PC-3 (cell line): ENCODE measurements at regions not wholly inside any gene's neighbourhood (a gene's known extent, or its start where the extent isn't known, plus 50 kb on each side); places are given as distances from the start of the nearest gene placed in this dataset.

Experiments used
- ATAC-seq: fragments of 200-7000 bp; cut with Tn5 transposase; 2 replicates; pipeline ENCODE4 v1.9.1; 2020; ENCODE audit warnings: mild to moderate bottlenecking, moderate library complexity
- BruUV-seq: library from RNA; stranded (reverse); fragments of 400-500 nt; replicated peaks from 2 replicates; lab custom pipeline; 2021; lab: Mats Ljungman, UMichigan
- CTCF ChIA-PET: fragments of 300-600 bp; sonication (Branson Sonifier 250); formaldehyde crosslinking; loops from one replicate; lab custom pipeline; 2022; ENCODE audit warnings: antibody characterized with exemption; lab: Charles Lee
- POLR2A ChIA-PET: fragments of 300-600 bp; sonication (Branson Sonifier 250); formaldehyde crosslinking; loops from one replicate; lab custom pipeline; 2022; ENCODE audit warnings: antibody characterized with exemption; ENCODE audit not compliant: unreplicated experiment; lab: Charles Lee
- DNase-seq: peaks from one replicate; pipeline ENCODE4 v3.0.0-alpha.2; 2015
- H2AFZ ChIP-seq: fragments of 300-600 bp; sonication (generic); 2 replicates; pipeline ENCODE4 v1.6.0; 2016; ENCODE audit warnings: antibody characterized with exemption, low read length
- H3F3A ChIP-seq: fragments of 300-600 bp; sonication (generic); one replicate; pipeline ENCODE4 v1.6.0; 2017; ENCODE audit warnings: antibody characterized with exemption, low read length, control low read depth, mild to moderate bottlenecking; ENCODE audit not compliant: unreplicated experiment
- H3K27ac ChIP-seq: fragments of 300-600 bp; sonication (generic); 2 replicates; pipeline ENCODE4 v1.5.1; 2016; ENCODE audit warnings: mild to moderate bottlenecking, low read length
- H3K27me3 ChIP-seq: fragments of 300-600 bp; sonication (generic); 2 replicates; pipeline ENCODE4 v1.6.1; 2016; ENCODE audit warnings: low read length, mixed read lengths
- H3K36me3 ChIP-seq: fragments of 300-600 bp; sonication (generic); 2 replicates; pipeline ENCODE4 v1.6.1; 2016; ENCODE audit warnings: low read depth, mixed run types, low read length, mixed read lengths
- H3K4me1 ChIP-seq: fragments of 300-600 bp; sonication (generic); 2 replicates; pipeline ENCODE4 v1.5.1; 2016; ENCODE audit warnings: low read length; ENCODE audit not compliant: insufficient read depth
- H3K4me2 ChIP-seq: fragments of 300-600 bp; sonication (generic); 2 replicates; pipeline ENCODE4 v1.6.0; 2016; ENCODE audit warnings: low read length
- H3K4me3 ChIP-seq: fragments of 300-600 bp; sonication (generic); 2 replicates; pipeline ENCODE4 v1.5.1; 2016; ENCODE audit warnings: mild to moderate bottlenecking, low read length, mixed read lengths
- H3K79me2 ChIP-seq: fragments of 300-600 bp; sonication (generic); 2 replicates; pipeline ENCODE4 v1.6.1; 2017; ENCODE audit warnings: low read length, mixed read lengths
- H3K9ac ChIP-seq: fragments of 300-600 bp; sonication (generic); 2 replicates; pipeline ENCODE4 v1.6.0; 2016; ENCODE audit warnings: mild to moderate bottlenecking, low read length
- H3K9me2 ChIP-seq: fragments of 300-600 bp; sonication (generic); replicated peaks from 2 replicates; pipeline ENCODE4 v1.6.1; 2016; ENCODE audit warnings: mixed run types, low read length, mixed read lengths
- H3K9me3 ChIP-seq: fragments of 300-600 bp; sonication (generic); 2 replicates; pipeline ENCODE4 v1.6.1; 2016; ENCODE audit warnings: low read length, mixed read lengths
- H4K20me1 ChIP-seq: fragments of 300-600 bp; sonication (generic); 2 replicates; pipeline ENCODE4 v1.6.1; 2016; ENCODE audit warnings: low read length, mixed read lengths
- EZH2 ChIP-seq: fragments of 300-600 bp; sonication (generic); IDR thresholded peaks from one replicate; pipeline ENCODE4 v1.6.1; 2017; ENCODE audit warnings: antibody characterized with exemption, mild to moderate bottlenecking, low read length; ENCODE audit not compliant: unreplicated experiment
- EZH2phosphoT487 ChIP-seq: fragments of 300-600 bp; sonication (generic); IDR thresholded peaks from 2 replicates; pipeline ENCODE4 v1.6.1; 2018; ENCODE audit warnings: mild to moderate bottlenecking, antibody characterized with exemption, low read length, borderline replicate concordance
- intact Hi-C: fragments of 100-400 bp; cut with micrococcal nuclease; formaldehyde crosslinking; loops from 2 replicates; pipeline ENCODE4 v1.9.0; 2023
- TF ChIP-seq, protein P1 (sequence below): fragments of 300-600 bp; sonication (generic); conservative IDR thresholded peaks from 2 replicates; pipeline ENCODE4 v1.5.1; 2017; ENCODE audit warnings: antibody characterized with exemption, low read depth, mild to moderate bottlenecking, low read length

DNA sequence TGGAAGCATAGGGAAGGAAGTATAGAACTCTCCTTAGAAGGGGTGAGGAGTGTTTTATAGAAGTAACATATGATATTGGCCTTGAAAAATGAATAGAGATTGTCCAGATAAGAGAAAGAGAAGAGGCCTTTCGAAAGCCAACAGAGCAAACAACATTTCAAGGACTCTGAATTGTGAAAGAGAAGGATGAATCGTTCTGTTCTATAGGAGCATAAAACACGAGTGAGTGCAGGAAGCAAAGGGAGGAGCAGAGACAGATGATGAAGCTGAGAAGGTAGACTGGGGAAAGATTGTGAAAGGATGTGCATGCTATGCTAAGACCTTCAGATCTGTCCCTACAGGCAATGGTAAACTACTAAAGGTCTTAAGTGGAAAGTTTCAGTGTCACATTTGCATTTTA, 271.0 kb downstream of the TMEM161B start:
- no TSS peak for BruUV-seq
- CTCF ChIA-PET, result no interaction called here

DNA sequence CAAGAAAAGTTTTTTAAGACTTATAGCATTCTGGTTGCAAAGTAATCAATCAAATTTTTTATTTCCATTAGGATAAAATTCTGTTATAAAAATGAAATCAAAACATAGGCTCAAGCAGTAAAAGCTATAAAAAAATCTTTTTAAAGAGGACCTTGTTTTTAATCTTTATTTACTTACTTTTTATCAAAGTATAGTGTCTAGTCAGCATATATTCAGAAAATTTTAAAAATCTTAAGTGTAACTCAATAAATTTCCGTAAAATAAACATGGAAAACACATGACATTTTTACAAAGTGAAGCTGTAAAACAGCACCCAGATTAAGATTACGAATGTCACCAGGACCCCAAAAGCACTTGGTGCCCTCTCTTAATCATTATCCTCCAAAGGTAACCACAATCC, 302.4 kb downstream of the TMEM161B start:
- H3F3A ChIP-seq, result no peaks in the 10 kb centered on the region
- H4K20me1 ChIP-seq, result no peaks in the 10 kb centered on the region
- H3K9me2 ChIP-seq, result no peaks in the 10 kb centered on the region
- no peaks in the 10 kb centered on the region for H3K27me3 ChIP-seq
- H3K79me2 ChIP-seq, result no peaks in the 10 kb centered on the region
- H3K9ac ChIP-seq, result no peak overlapping the region
- H2AFZ ChIP-seq, result no peak overlapping the region
- BruUV-seq, result no TSS peak
- no peak for ATAC-seq
- no peaks in the 10 kb centered on the region for H3K9me3 ChIP-seq
- H3K27ac ChIP-seq, result no peak overlapping the region
- H3K4me2 ChIP-seq, result no peak overlapping the region
- no peaks in the 10 kb centered on the region for H3K36me3 ChIP-seq
- ChIA-PET POLR2A (no interaction called here), CTCF (no interaction called here)
- no peak for TF ChIP-seq EZH2
- no peak for TF ChIP-seq EZH2phosphoT487
- TF ChIP-seq, protein P1, sequence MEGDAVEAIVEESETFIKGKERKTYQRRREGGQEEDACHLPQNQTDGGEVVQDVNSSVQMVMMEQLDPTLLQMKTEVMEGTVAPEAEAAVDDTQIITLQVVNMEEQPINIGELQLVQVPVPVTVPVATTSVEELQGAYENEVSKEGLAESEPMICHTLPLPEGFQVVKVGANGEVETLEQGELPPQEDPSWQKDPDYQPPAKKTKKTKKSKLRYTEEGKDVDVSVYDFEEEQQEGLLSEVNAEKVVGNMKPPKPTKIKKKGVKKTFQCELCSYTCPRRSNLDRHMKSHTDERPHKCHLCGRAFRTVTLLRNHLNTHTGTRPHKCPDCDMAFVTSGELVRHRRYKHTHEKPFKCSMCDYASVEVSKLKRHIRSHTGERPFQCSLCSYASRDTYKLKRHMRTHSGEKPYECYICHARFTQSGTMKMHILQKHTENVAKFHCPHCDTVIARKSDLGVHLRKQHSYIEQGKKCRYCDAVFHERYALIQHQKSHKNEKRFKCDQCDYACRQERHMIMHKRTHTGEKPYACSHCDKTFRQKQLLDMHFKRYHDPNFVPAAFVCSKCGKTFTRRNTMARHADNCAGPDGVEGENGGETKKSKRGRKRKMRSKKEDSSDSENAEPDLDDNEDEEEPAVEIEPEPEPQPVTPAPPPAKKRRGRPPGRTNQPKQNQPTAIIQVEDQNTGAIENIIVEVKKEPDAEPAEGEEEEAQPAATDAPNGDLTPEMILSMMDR, result no peak
- DNase-seq, result no peak
- intact Hi-C loops, result no loop called here
- no peaks in the 10 kb centered on the region for H3K4me1 ChIP-seq
- H3K4me3 ChIP-seq, result no peak overlapping the region

More for the DNA sequence above, 271.0 kb downstream of the TMEM161B start:
- Histone ChIP-seq H3K4me3 (no peak overlapping the region), H3F3A (no peaks in the 10 kb centered on the region), H4K20me1 (no peaks in the 10 kb centered on the region), H2AFZ (no peak overlapping the region), H3K4me1 (no peaks in the 10 kb centered on the region), H3K4me2 (no peak overlapping the region), H3K27me3 (no peaks in the 10 kb centered on the region), H3K79me2 (no peaks in the 10 kb centered on the region), H3K9me3 (no peaks in the 10 kb centered on the region), H3K27ac (no peak overlapping the region), H3K36me3 (no peaks in the 10 kb centered on the region), H3K9me2 (0 out of 2 replicates have a peak, but pooled peaks cover 5% of the 10 kb centered on the region), H3K9ac (no peak overlapping the region)
- TF ChIP-seq EZH2phosphoT487 (no peak), EZH2 (no peak)
- TF ChIP-seq, protein P1, result no peak
- DNase-seq (no peak), ATAC-seq (no peak)
- intact Hi-C loops, result no loop called here
- POLR2A ChIA-PET, result no interaction called here

DNA sequence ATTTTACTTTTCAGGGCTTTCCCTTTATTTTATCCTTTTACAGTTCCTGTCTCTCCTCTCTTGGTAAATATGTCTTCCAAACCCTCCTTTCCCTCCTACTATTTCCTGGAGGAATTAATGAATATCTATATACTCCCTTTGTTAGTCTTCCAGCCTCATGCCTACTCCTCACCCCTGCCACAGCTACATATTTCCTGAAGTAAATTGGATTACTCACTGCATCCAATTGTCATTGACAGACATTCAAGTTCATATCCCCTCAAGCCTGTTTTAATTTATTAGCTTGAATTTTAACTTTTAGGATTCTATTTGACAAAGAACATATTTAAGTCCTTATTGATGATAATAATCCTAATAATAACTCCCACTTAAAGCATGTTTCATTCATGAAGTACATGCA, 314.5 kb downstream of the TMEM161B start:
- intact Hi-C loops, result no loop called here
- H3K79me2 ChIP-seq, result no peaks in the 10 kb centered on the region
- TF ChIP-seq, protein P1, result no peak
- no peaks in the 10 kb centered on the region for H3K27me3 ChIP-seq
- H3K9me3 ChIP-seq, result no peaks in the 10 kb centered on the region
- no peaks in the 10 kb centered on the region for H3F3A ChIP-seq
- H3K4me2 ChIP-seq, result no peak overlapping the region
- H2AFZ ChIP-seq, result no peak overlapping the region
- DNase-seq (no peak), ATAC-seq (no peak)
- no peak overlapping the region for H3K27ac ChIP-seq
- BruUV-seq, result no TSS peak
- no peaks in the 10 kb centered on the region for H4K20me1 ChIP-seq
- no peak overlapping the region for H3K4me3 ChIP-seq
- CTCF ChIA-PET, result no interaction called here
- H3K4me1 ChIP-seq, result no peaks in the 10 kb centered on the region
- no peaks in the 10 kb centered on the region for H3K36me3 ChIP-seq
- H3K9ac ChIP-seq, result no peak overlapping the region
- no peaks in the 10 kb centered on the region for H3K9me2 ChIP-seq
- POLR2A ChIA-PET, result no interaction called here
